ENCODE measurements at regions not wholly inside any gene's neighbourhood (a gene's known extent, or its start where the extent isn't known, plus 50 kb on each side); places are given as distances from the start of the nearest gene placed in this dataset.

GRCh38 chr1:47661040-47661439 lies 223.2 kb downstream of the FOXD2 start:
- Histone ChIP-seq H3K9ac (ENCODE audit: low read length) (no peak overlapping the region), H3K79me2 (ENCODE audit: insufficient read depth, low read length) (no peaks in the 10 kb centered on the region), H2AFZ (ENCODE audit: low read length) (no peak overlapping the region), H3K36me3 (ENCODE audit: insufficient read depth, low read length) (no peaks in the 10 kb centered on the region), H4K20me1 (ENCODE audit: insufficient read depth, low read length) (no peaks in the 10 kb centered on the region), H3K27me3 (ENCODE audit: insufficient read depth, low read length) (no peaks in the 10 kb centered on the region), H3K9me2 (ENCODE audit: low read depth, low read length) (no peaks in the 10 kb centered on the region), H3K4me3 (ENCODE audit: low read depth, low read length, poor library complexity, severe bottlenecking) (no peak overlapping the region), H3K9me3 (ENCODE audit: low read length) (no peaks in the 10 kb centered on the region), H3K4me2 (ENCODE audit: low read length) (no peak overlapping the region), H3F3A (ENCODE audit: insufficient read depth, low read length) (no peaks in the 10 kb centered on the region), H3K4me1 (ENCODE audit: insufficient read depth, low read length, severe bottlenecking) (no peaks in the 10 kb centered on the region), H3K27ac (ENCODE audit: low read depth, low read length, poor library complexity, severe bottlenecking) (no peak overlapping the region)
- TF ChIP-seq EZH2 (IDR thresholded peaks at IDR 0.05; ENCODE audit: borderline replicate concordance, low read length), result no peak
- no peak for TF ChIP-seq CTCF (IDR thresholded peaks at IDR 0.05; ENCODE audit: low read length)

GRCh38 chr1:47662068-47662467 lies 224.2 kb downstream of the FOXD2 start:
- no peak overlapping the region for H3K9ac ChIP-seq (ENCODE audit: low read length)
- no peaks in the 10 kb centered on the region for H3K9me3 ChIP-seq (ENCODE audit: low read length)
- H3K36me3 ChIP-seq (ENCODE audit: insufficient read depth, low read length), result no peaks in the 10 kb centered on the region
- no peak overlapping the region for H3K4me2 ChIP-seq (ENCODE audit: low read length)
- no peaks in the 10 kb centered on the region for H3K9me2 ChIP-seq (ENCODE audit: low read depth, low read length)
- H3F3A ChIP-seq (ENCODE audit: insufficient read depth, low read length), result no peaks in the 10 kb centered on the region
- no peak overlapping the region for H3K27ac ChIP-seq (ENCODE audit: low read depth, low read length, poor library complexity, severe bottlenecking)
- H3K4me1 ChIP-seq (ENCODE audit: insufficient read depth, low read length, severe bottlenecking), result no peaks in the 10 kb centered on the region
- no peak overlapping the region for H2AFZ ChIP-seq (ENCODE audit: low read length)
- TF ChIP-seq EZH2 (IDR thresholded peaks at IDR 0.05; ENCODE audit: borderline replicate concordance, low read length), result no peak
- no peak for TF ChIP-seq CTCF (IDR thresholded peaks at IDR 0.05; ENCODE audit: low read length)
- no peaks in the 10 kb centered on the region for H3K27me3 ChIP-seq (ENCODE audit: insufficient read depth, low read length)
- no peak overlapping the region for H3K4me3 ChIP-seq (ENCODE audit: low read depth, low read length, poor library complexity, severe bottlenecking)
- no peaks in the 10 kb centered on the region for H4K20me1 ChIP-seq (ENCODE audit: insufficient read depth, low read length)
- H3K79me2 ChIP-seq (ENCODE audit: insufficient read depth, low read length), result no peaks in the 10 kb centered on the region

GRCh38 chr1:47663286-47663685 lies 225.4 kb downstream of the FOXD2 start:
- H2AFZ ChIP-seq (ENCODE audit: low read length), result no peak overlapping the region
- H3K79me2 ChIP-seq (ENCODE audit: insufficient read depth, low read length), result no peaks in the 10 kb centered on the region
- TF ChIP-seq CTCF (IDR thresholded peaks at IDR 0.05; ENCODE audit: low read length) (no peak), EZH2 (IDR thresholded peaks at IDR 0.05; ENCODE audit: borderline replicate concordance, low read length) (no peak)
- H3K9ac ChIP-seq (ENCODE audit: low read length), result no peak overlapping the region
- no peaks in the 10 kb centered on the region for H3K27me3 ChIP-seq (ENCODE audit: insufficient read depth, low read length)
- no peak overlapping the region for H3K4me3 ChIP-seq (ENCODE audit: low read depth, low read length, poor library complexity, severe bottlenecking)
- H3F3A ChIP-seq (ENCODE audit: insufficient read depth, low read length), result no peaks in the 10 kb centered on the region
- no peak overlapping the region for H3K27ac ChIP-seq (ENCODE audit: low read depth, low read length, poor library complexity, severe bottlenecking)
- no peaks in the 10 kb centered on the region for H3K9me3 ChIP-seq (ENCODE audit: low read length)
- no peaks in the 10 kb centered on the region for H3K36me3 ChIP-seq (ENCODE audit: insufficient read depth, low read length)
- H3K4me1 ChIP-seq (ENCODE audit: insufficient read depth, low read length, severe bottlenecking), result no peaks in the 10 kb centered on the region
- no peaks in the 10 kb centered on the region for H3K9me2 ChIP-seq (ENCODE audit: low read depth, low read length)
- no peaks in the 10 kb centered on the region for H4K20me1 ChIP-seq (ENCODE audit: insufficient read depth, low read length)
- H3K4me2 ChIP-seq (ENCODE audit: low read length), result no peak overlapping the region

All from OCI-LY1 (cell line).